HEK293 (cell line): ENCODE measurements at regions not wholly inside any gene's neighbourhood (a gene's known extent, or its start where the extent isn't known, plus 50 kb on each side); places are given as distances from the start of the nearest gene placed in this dataset.

Experiments used
- BCL11B ChIP-seq: fragments of 450-650 bp; formaldehyde crosslinking; IDR thresholded peaks from 2 replicates; pipeline ENCODE4 v1.5.1; 2016; ENCODE audit warnings: low read depth, missing biosample characterization, missing genetic modification characterization
- CTCF ChIP-seq: fragments of 450-650 bp; formaldehyde crosslinking; IDR thresholded peaks from 2 replicates; pipeline ENCODE4 v1.5.1; 2016; ENCODE audit warnings: missing biosample characterization, missing genetic modification characterization
- SETDB1 ChIP-seq: IDR thresholded peaks from one replicate; pipeline ENCODE4 v1.6.1; 2017; ENCODE audit warnings: mild to moderate bottlenecking, low read length, moderate library complexity, mixed read lengths; ENCODE audit not compliant: insufficient read length
- ZNF112 ChIP-seq: fragments of 450-650 bp; formaldehyde crosslinking; IDR thresholded peaks from 2 replicates; pipeline ENCODE4 v1.5.0; 2017; ENCODE audit warnings: missing biosample characterization, missing genetic modification characterization
- ZNF223 ChIP-seq: fragments of 450-650 bp; formaldehyde crosslinking; IDR thresholded peaks from 2 replicates; pipeline ENCODE4 v1.5.1; 2016; ENCODE audit warnings: missing biosample characterization, missing genetic modification characterization
- ZNF266 ChIP-seq: fragments of 450-650 bp; formaldehyde crosslinking; IDR thresholded peaks from 2 replicates; pipeline ENCODE4 v1.5.1; 2016; ENCODE audit warnings: missing biosample characterization, missing genetic modification characterization, low read depth
- ZNF274 ChIP-seq, 2 experiments: fragments of 200-500 bp in 1 of 2; fragments of 450-650 bp in 1 of 2; sonication (Bioruptor generic) in 1 of 2; formaldehyde crosslinking in 1 of 2; IDR thresholded peaks; 2 replicates each; pipeline versions ENCODE4 v1.5.1 to v1.6.1; 2014 to 2016; ENCODE audit warnings: borderline replicate concordance in 1 of 2, inconsistent platforms in 1 of 2, low read length in 1 of 2, missing biosample characterization in 1 of 2, missing genetic modification characterization in 1 of 2
- ZNF530 ChIP-seq: fragments of 450-650 bp; formaldehyde crosslinking; IDR thresholded peaks from 2 replicates; pipeline ENCODE4 v1.5.1; 2016; ENCODE audit warnings: low read depth, missing biosample characterization, missing genetic modification characterization
- ZNF561 ChIP-seq: fragments of 450-650 bp; IDR thresholded peaks from 2 replicates; pipeline ENCODE4 v1.5.1; 2018; ENCODE audit warnings: missing biosample characterization, missing genetic modification characterization, borderline replicate concordance
- ZNF660 ChIP-seq: fragments of 450-650 bp; IDR thresholded peaks from 2 replicates; pipeline ENCODE4 v1.5.1; 2018; ENCODE audit warnings: missing biosample characterization, mild to moderate bottlenecking, missing genetic modification characterization
- ZNF830 ChIP-seq: fragments of 450-650 bp; IDR thresholded peaks from 2 replicates; pipeline ENCODE4 v1.5.0; 2018; ENCODE audit warnings: missing biosample characterization, missing genetic modification characterization, low read depth, mild to moderate bottlenecking, moderate library complexity

- TF ChIP-seq CTCF (tag by site-specific recombination) (no peak), SETDB1 (no peak), ZNF266 (tag by site-specific recombination) (no peak), ZNF530 (tag by site-specific recombination) (no peak), ZNF223 (tag by site-specific recombination) (no peak), BCL11B (no peak), ZNF274 (IDR thresholded peaks at IDR 0.05; ENCODE audit: low read length) (no peak), ZNF274 (tag by site-specific recombination; IDR thresholded peaks at IDR 0.05; ENCODE audit: borderline replicate concordance) (no peak), ZNF660 (tag by site-specific recombination) (no peak), ZNF830 (tag by site-specific recombination) (no peak), ZNF112 (tag by site-specific recombination) (no peak), ZNF561 (tag by site-specific recombination) (no peak)
These were observed 1622.8 kb downstream of the HACE1 start for GRCh38 chr6:103236923-103237322.
